ENCODE measurements at regions not wholly inside any gene's neighbourhood (a gene's known extent, or its start where the extent isn't known, plus 50 kb on each side); places are given as distances from the start of the nearest gene placed in this dataset.

DNA sequence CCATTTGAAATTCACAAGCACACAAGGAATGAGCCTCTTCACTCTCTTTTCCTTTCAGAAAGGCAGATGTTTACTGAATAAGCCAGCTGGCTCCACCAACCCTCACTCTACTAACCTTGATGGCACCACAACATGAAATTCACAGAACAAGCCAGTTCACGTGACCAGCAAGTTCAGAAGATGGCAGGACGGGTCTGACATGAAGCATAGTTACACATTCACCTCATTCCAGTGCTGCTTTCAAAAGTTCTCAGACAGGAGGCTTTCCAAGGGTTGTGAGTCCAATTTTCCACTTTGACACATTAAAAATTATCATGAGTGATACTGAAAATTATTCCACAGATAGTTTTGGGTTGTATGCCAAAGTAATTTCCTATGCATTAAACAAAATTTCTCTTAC lies 74.2 kb upstream of the MBOAT2 start:
- DNase-seq, result no peak

DNA sequence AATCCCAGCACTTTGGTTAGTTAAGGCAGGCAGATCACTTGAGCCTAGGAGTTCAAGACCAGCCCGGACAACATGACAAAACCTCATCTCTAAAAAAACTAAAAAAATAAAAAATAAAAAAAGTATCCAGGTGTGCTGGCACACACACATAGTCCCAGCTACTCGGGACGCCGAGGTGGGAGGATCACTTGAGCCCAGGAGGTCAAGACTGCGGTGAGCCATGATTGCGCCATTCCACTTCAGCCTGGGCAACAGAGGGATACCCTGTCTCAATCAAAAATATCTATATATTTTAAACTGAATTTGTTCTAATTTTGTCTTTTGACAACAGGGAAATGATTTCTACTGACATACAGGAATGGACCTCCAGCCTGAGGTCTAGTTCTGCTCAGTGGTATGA lies 73.3 kb upstream of the MBOAT2 start:
- no peak for DNase-seq

DNA sequence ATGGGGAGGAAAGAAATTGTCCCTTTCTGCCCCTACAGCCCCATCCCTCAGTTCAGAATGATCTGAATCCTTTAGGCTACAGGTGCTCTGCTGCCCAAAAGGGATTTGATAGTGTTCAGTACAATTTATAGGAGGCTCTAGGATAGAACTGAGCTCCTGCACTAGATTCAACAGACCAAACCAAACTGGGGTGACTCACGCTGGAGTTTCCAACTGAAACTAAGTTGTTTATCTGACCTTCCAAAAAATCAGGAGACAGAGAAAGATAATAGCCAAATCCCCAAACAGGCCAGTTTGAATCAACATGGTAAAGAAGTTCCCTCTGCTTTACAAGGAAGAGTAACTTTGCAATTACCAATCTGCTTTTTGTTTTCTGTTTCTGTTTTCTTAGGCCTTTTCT lies 72.7 kb upstream of the MBOAT2 start:
- DNase-seq, result no peak

DNA sequence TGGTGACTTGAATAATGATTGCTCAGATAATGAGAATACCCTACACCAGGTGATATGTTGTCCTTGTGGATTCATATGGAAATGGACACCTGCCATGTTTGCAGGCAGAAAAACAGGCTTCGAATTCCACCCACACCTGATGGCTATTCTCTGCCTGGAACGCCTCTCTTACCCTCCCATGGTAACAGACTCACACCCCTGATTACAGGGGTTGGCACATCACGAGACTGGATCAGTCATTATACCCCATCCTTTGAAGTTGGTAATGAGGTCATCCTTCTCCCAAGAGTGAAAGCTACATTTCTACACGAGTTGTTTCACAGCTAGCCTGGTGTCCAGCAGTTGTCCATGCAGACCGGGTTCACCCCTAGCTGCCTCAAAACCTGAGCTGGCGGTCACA lies 71.4 kb upstream of the MBOAT2 start:
- DNase-seq, result no peak

DNA sequence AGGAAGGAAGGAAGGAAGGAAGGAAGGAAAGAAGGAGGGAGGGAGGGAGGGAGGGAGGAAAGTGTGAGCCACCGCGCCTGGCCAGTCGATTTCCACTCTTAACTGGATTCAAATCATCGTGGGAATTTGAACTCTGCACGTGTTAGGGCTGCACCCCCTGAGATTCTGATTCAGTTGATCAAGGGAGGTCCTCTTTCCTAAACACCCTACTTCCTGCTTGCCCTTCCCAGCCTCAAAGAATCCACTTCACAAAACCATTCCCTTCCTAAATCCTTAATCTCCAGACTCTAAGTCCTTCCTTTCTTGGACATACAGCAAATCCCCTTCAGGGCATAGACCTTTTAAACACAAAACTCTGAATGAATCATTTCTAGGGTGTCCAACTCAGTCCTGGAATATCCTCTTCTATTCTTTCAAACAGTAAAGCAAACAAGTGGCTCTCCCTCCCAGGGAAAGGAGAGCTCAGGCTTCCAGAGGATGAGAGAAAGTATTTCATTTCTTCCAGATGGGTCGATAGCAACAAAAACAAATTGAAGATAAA lies 68.2 kb upstream of the MBOAT2 start:
- no peak for DNase-seq

DNA sequence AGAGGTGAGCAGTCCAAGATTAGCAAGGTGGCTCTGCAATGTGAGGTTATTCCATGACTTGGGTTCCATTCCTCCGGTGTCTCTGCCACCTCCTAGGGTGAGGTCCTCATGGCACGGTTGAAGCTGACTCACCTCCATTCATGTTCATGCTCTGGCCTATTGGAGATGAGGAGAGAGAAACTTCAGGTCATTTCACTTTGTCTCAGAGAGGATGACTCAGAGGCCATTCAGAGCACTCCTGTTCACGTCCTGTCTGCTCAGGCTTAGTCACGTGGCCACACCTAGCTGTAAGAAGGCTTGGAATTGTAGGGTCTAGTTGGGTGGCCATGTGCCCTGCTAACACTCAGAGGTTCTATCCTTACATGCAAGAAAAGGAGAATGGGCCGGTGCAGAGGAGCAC lies 67.5 kb upstream of the MBOAT2 start:
- DNase-seq, result no peak

DNA sequence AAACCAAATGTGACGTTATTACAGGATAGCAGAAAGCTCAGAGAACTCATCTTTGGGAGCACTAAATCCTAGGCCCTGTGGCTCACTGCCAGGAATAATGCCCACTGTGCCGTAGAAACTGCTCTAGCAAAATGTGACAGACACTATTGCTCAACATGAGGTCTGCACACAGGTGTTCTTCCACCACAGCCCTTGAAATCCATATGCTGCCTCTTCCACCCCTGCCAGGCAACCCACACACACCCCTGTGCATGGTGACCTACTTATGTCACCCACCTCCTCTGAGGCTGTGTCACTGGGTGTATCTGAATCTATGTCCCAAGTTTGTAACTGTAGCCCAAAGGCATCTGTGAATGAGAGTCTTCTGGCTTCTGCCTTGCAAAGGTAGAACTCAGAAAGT lies 66.1 kb upstream of the MBOAT2 start:
- no peak for DNase-seq

DNA sequence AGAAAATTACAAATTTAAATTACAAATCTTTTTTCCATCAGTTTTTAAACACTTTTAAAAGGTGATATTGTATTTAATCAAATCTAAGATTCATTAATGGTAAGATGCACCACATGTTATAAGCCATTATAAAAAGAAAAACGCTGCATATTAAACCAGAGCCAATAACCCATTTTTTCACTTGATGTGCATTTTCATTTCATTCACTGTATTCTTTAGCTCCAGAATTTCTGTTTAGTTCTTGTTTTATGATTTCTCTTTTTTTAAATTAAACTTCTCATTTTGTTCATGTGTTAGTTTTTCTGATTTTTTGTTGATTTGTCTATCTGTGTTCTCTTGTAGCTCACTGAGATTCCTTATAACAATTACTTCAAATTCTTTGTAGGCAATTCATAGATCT lies 62.4 kb upstream of the MBOAT2 start:
- no peak for DNase-seq

DNA sequence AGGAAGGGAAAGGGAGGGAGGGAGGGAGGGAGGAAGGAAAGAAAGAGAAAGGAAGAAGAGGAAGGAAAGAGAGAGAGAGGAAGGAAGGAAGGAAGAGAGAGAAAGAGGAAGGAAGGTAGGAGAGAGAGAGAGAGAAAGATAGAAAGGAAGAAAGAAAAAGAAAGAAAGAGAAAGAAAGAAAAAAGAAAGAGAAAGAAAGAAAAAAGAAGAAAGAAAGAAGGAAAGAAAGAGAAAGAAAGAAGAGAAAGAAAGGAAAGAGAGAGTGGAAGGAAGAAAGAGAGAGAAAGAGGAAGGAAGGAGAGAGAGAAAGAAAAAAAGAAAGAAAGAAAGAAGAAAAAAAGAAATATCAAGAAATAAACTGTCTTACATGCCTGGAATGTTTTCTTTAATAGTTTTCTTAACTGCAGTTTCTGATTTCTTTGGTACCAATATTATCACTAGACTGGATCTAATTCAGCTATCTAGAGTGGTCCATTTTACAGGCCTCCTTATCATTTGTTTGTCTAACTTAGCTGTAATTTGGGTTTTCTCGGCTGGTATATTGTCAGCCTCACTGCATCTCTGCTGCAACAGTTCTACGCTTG lies 59.6 kb upstream of the MBOAT2 start:
- no peak for DNase-seq

DNA sequence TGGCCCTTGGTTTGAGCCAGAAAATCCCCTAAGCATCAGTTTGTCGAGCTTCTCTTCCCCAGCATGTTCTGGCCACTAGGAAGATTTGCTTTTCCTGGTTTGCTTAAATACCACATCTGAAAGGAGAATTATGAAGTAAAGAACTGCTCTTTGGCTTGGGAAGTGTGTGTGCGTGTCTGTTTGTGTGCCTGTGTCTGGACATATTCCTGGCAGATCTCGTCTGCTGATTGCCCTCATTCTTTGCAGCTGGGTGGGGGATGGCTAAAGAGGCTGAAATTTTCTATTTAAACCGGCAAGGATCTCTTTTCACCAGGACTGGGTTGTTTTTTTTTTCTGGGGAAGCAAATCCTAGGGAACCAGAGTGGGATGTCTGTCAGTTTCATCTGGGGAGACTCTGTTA lies 57.3 kb upstream of the MBOAT2 start:
- DNase-seq, result no peak

DNA sequence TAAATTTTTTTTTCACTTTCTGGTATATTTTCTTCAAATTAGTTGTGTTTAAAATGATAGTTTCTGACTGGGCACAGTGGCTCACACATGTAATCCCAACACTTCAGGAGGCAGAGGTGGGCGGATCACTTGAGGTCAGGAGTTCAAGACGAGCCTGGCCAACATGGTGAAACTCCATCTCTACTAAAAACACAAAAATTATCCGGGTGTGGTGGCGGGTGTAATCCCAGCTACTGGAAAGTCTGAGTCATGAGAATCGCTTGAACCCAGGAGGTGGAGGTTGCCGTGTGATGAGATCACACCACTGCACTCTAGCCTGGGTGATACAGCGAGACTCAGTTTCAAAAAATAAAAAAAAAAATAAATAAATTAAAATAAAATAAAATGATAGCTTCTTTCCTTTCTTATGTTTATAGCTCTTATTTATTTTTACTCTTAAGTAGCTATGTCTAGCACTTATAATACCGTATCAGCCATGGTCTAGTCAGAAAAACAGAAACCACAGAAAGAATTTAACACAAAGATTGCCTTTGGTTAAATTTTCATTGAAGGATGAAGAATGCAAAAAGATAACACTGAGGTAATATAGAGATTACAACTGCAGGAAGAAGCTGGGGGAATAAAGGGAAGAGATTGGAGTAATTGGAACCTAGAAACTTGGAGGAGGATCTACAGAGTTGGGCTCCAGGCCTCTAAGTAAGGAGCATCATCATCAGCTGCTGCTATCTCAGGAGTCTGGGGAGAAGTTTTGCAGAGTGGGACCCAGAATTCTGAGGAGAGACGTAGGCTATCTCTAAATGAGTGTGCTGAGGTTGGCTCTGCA lies 54.7 kb upstream of the MBOAT2 start:
- no peak for DNase-seq

DNA sequence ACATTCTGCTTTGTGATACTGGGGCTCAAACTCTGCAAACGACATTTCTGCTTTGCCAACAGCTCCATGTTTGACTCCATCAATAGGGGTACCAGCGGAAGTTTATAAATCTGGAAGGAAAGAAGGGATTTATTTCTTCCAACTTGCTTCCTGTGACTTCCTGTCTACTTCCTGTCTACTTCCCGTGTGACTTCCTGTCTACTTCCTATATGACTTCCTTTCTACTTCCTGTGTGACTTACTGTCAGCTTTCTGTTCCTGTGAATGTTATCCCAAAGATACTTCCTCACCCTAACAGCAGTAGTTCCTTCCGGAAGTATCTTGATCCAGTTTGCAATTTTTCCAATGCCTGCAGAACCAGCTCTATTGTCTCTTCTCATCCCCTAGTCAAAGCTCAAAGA lies 52.0 kb upstream of the MBOAT2 start:
- DNase-seq, result no peak

DNA sequence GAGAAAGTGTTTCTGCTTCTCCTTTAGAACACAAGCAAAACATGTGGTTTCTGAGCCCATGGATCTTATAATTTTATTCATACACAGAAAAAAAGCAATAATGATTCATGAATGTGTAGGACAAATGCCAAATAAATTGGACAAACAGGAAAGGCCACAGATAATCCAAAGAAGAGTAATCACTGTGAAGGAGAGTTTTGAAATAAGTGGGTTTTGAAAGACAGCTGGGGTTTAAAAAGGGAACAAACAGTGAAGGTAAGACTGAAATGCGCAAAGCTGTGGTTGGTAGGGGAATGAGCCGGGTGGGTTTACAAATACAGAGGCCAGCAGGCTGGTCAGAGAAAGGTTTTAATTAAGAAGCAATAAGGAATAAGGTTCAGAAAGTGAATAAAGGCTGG lies 50.0 kb upstream of the MBOAT2 start:
- no peak for DNase-seq
